Kidney epithelial cell (primary cell): ENCODE measurements at regions not wholly inside any gene's neighbourhood (a gene's known extent, or its start where the extent isn't known, plus 50 kb on each side); places are given as distances from the start of the nearest gene placed in this dataset.
"Not testable (repeated sequence)": the region's sequence is repeated elsewhere in the genome, so short reads cannot be mapped to it uniquely, and the experiment has no call there.

Experiments used
- DNase-seq: peaks from one replicate; pipeline ENCODE4 v3.0.0-alpha.2; 2010; ENCODE audit warnings: low read depth
- H3K27me3 ChIP-seq: 2 replicates; pipeline ENCODE4 v1.6.0; 2011; ENCODE audit warnings: low read length; ENCODE audit not compliant: control insufficient read depth, insufficient read depth
- H3K36me3 ChIP-seq: 2 replicates; pipeline ENCODE4 v1.5.1; 2011; ENCODE audit warnings: low read length; ENCODE audit not compliant: control insufficient read depth, insufficient read depth
- H3K4me3 ChIP-seq: 2 replicates; pipeline ENCODE4 v1.5.1; 2011; ENCODE audit warnings: low read depth, mild to moderate bottlenecking, control low read depth, low read length
- CTCF ChIP-seq: IDR thresholded peaks from 2 replicates; pipeline ENCODE4 v1.5.1; 2011; ENCODE audit warnings: mild to moderate bottlenecking, moderate library complexity, low read length, control low read depth, inconsistent platforms; ENCODE audit not compliant: insufficient read depth, poor library complexity, severe bottlenecking

GRCh38 chr7:125193263-125193662 lies 263.6 kb upstream of the POT1 start:
- Histone ChIP-seq H3K36me3 (no peaks in the 10 kb centered on the region), H3K4me3 (no peak overlapping the region), H3K27me3 (no peaks in the 10 kb centered on the region)
- no peak for DNase-seq
- no peak for TF ChIP-seq CTCF

- DNase-seq = no peak
- no peaks in the 10 kb centered on the region for H3K27me3 ChIP-seq
- no peak for TF ChIP-seq CTCF
- no peaks in the 10 kb centered on the region for H3K36me3 ChIP-seq
- H3K4me3 ChIP-seq = no peak overlapping the region
These were observed 255.2 kb upstream of the POT1 start for GRCh38 chr7:125184801-125185200.

- H3K36me3 ChIP-seq, H3K27me3 ChIP-seq, DNase-seq, H3K4me3 ChIP-seq: not testable (repeated sequence)
These were observed 252.1 kb upstream of the POT1 start for GRCh38 chr7:125181569-125182267.

GRCh38 chr7:125173571-125173970 lies 243.9 kb upstream of the POT1 start:
- DNase-seq = no peak
- Histone ChIP-seq H3K36me3 (no peaks in the 10 kb centered on the region), H3K4me3 (no peak overlapping the region), H3K27me3 (no peaks in the 10 kb centered on the region)
- no peak for TF ChIP-seq CTCF

- DNase-seq = no peak
- H3K27me3 ChIP-seq = no peaks in the 10 kb centered on the region
- no peak overlapping the region for H3K4me3 ChIP-seq
- no peak for TF ChIP-seq CTCF
- H3K36me3 ChIP-seq = no peaks in the 10 kb centered on the region
These were observed 239.5 kb upstream of the POT1 start for GRCh38 chr7:125169088-125169487.

GRCh38 chr7:125154930-125155329 lies 225.3 kb upstream of the POT1 start:
- no peak for TF ChIP-seq CTCF
- H3K36me3 ChIP-seq = no peaks in the 10 kb centered on the region
- H3K4me3 ChIP-seq = no peak overlapping the region
- H3K27me3 ChIP-seq = no peaks in the 10 kb centered on the region
- no peak for DNase-seq
